K562 (cell line): ENCODE measurements at regions not wholly inside any gene's neighbourhood (a gene's known extent, or its start where the extent isn't known, plus 50 kb on each side); places are given as distances from the start of the nearest gene placed in this dataset.

Source experiments
- E2F3 ChIP-seq: fragments of 250-450 bp; sonication (Bioruptor Pico); IDR thresholded peaks from 2 replicates; pipeline ENCODE4 v1.4.0; 2020; ENCODE audit warnings: mild to moderate bottlenecking
- KLF1 ChIP-seq: fragments of 450-650 bp; IDR thresholded peaks from 2 replicates; pipeline ENCODE4 v1.6.1; 2016; ENCODE audit warnings: missing genetic modification characterization, missing compliant biosample characterization
- RCOR1 ChIP-seq, 2 experiments: IDR thresholded peaks; 2 replicates each; pipeline ENCODE4 v1.6.1; 2012; ENCODE audit warnings: low read depth in 2 of 2, low read length in 2 of 2, borderline replicate concordance in 1 of 2, improper control_type of control experiment in 1 of 2
- SMARCC2 ChIP-seq: fragments of 450-650 bp; IDR thresholded peaks from 2 replicates; pipeline ENCODE4 v1.6.1; 2017; ENCODE audit warnings: antibody characterized with exemption, moderate library complexity, mild to moderate bottlenecking, low read depth
- ZNF324 ChIP-seq: fragments of 250-450 bp; sonication (Bioruptor Pico); IDR thresholded peaks from 2 replicates; pipeline ENCODE4 v1.4.0; 2020; ENCODE audit warnings: mild to moderate bottlenecking
- TF ChIP-seq, protein P1 (sequence below): fragments of 200-800 bp; sonication (Bioruptor generic); IDR thresholded peaks from 2 replicates; pipeline ENCODE4 v1.6.1; 2017; ENCODE audit warnings: missing genetic modification characterization, missing compliant biosample characterization
- TF ChIP-seq, protein P2 (sequence below), 2 experiments: fragments of 450-650 bp; IDR thresholded peaks; 2 replicates each; pipeline ENCODE4 v1.6.1; 2016; ENCODE audit warnings: mild to moderate bottlenecking in 2 of 2, borderline replicate concordance in 1 of 2, low read depth in 1 of 2, moderate library complexity in 1 of 2
- TF ChIP-seq, protein P3 (sequence below): fragments of 450-650 bp; IDR thresholded peaks from 2 replicates; pipeline ENCODE4 v1.6.1; 2016
- TF ChIP-seq, protein P4 (sequence below), 2 experiments: fragments of 450-650 bp; conservative IDR thresholded peaks; 2 replicates each; pipeline ENCODE4 v1.6.1; 2017; ENCODE audit warnings: mild to moderate bottlenecking in 2 of 2, moderate library complexity in 2 of 2
- TF ChIP-seq, protein P5 (sequence below): sonication (generic); formaldehyde crosslinking; IDR thresholded peaks from 2 replicates; pipeline ENCODE4 v1.8.1; 2023; ENCODE audit warnings: mild to moderate bottlenecking, missing genetic modification reagents, moderate library complexity
- TF ChIP-seq, protein P6 (sequence below): fragments of 450-650 bp; IDR thresholded peaks from 2 replicates; pipeline ENCODE4 v1.6.1; 2016; ENCODE audit warnings: borderline replicate concordance

DNA sequence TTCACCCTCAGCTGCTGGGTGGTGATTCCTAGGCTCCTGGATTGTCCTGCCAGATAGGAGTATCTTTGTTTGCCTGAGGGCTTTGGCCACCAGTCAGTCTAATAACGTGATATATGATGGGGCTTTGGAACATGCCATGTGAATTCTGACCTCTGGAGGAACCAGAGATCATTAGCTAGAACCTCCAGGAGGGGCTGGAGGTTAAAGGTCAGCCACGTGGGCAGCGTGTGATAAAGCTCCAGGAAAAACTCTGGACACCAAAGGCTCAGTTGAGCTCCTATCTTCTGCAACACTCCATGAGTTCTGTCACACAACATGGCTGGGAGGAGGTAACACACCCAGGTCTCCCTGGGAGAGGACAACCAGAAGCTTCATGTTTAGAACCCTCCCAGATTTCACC, 251.1 kb downstream of the DAD1 start (continued):
- TF ChIP-seq, protein P1, sequence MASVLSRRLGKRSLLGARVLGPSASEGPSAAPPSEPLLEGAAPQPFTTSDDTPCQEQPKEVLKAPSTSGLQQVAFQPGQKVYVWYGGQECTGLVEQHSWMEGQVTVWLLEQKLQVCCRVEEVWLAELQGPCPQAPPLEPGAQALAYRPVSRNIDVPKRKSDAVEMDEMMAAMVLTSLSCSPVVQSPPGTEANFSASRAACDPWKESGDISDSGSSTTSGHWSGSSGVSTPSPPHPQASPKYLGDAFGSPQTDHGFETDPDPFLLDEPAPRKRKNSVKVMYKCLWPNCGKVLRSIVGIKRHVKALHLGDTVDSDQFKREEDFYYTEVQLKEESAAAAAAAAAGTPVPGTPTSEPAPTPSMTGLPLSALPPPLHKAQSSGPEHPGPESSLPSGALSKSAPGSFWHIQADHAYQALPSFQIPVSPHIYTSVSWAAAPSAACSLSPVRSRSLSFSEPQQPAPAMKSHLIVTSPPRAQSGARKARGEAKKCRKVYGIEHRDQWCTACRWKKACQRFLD (CRISPR knock-in tag), result 0 out of 2 replicates have a peak, but pooled peaks have one; percentile 55
- TF ChIP-seq, protein P2, sequence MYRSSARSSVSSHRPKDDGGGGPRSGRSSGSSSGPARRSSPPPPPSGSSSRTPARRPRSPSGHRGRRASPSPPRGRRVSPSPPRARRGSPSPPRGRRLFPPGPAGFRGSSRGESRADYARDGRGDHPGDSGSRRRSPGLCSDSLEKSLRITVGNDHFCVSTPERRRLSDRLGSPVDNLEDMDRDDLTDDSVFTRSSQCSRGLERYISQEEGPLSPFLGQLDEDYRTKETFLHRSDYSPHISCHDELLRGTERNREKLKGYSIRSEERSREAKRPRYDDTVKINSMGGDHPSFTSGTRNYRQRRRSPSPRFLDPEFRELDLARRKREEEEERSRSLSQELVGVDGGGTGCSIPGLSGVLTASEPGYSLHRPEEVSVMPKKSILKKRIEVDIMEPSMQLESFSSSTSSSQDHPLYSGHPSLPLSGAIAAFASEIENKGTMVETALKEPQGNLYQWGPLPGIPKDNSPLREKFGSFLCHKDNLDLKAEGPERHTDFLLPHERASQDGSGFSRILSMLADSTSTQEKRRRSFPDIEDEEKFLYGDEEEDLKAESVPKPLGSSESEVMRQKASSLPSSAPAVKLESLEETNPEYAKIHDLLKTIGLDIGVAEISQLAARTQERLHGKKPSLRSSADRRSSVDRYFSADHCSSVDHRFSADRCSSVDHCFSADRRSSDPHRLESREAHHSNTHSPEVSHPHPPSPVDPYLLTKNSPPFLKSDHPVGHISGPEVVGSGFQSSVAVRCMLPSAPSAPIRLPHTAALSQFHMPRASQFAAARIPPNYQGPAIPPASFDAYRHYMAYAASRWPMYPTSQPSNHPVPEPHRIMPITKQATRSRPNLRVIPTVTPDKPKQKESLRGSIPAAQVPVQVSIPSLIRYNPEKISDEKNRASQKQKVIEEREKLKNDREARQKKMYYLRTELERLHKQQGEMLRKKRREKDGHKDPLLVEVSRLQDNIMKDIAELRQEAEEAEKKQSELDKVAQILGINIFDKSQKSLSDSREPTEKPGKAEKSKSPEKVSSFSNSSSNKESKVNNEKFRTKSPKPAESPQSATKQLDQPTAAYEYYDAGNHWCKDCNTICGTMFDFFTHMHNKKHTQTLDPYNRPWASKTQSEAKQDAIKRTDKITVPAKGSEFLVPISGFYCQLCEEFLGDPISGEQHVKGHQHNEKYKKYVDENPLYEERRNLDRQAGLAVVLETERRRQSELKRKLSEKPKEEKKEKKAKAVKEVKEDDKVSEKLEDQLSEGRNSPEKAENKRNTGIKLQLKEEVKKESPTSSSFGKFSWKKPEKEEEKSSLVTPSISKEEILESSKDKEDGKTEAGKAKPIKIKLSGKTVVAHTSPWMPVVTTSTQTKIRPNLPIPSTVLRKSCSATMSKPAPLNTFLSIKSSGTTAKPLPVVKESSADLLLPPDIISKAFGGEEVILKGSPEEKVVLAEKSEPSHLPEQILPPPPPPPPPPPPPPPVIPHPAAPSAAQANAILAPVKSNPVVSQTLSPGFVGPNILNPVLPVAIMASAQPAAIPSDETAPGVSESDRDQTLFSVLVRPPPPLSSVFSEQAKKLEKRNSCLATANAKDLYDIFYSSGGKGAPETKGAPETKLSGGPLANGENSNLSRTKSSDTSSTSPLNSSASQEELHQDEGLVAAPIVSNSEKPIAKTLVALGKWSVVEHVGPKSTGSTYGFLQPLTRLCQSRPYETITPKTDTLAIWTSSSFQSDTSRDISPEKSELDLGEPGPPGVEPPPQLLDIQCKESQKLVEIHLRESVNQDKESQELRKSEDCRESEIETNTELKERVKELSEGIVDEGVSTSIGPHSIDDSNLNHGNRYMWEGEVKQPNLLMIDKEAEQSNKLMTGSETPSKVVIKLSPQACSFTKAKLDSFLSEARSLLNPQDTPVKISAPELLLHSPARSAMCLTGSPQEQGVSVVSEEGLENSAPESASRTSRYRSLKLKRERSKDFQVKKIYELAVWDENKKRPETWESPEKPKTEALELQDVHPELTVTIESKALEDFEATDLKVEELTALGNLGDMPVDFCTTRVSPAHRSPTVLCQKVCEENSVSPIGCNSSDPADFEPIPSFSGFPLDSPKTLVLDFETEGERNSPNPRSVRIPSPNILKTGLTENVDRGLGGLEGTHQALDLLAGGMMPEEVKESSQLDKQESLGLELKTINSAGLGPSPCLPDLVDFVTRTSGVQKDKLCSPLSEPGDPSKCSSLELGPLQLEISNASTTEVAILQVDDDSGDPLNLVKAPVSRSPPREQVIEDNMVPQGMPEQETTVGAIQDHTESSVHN (IDR thresholded peaks at IDR 0.05; ENCODE audit: borderline replicate concordance in 1 of 2, low read depth in 1 of 2), result no peak
- TF ChIP-seq, protein P3, sequence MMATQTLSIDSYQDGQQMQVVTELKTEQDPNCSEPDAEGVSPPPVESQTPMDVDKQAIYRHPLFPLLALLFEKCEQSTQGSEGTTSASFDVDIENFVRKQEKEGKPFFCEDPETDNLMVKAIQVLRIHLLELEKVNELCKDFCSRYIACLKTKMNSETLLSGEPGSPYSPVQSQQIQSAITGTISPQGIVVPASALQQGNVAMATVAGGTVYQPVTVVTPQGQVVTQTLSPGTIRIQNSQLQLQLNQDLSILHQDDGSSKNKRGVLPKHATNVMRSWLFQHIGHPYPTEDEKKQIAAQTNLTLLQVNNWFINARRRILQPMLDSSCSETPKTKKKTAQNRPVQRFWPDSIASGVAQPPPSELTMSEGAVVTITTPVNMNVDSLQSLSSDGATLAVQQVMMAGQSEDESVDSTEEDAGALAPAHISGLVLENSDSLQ, result peak; percentile 32; the same call in 1 of the 2 replicates
- no peak for TF ChIP-seq KLF1 (tag)
- TF ChIP-seq, protein P4, sequence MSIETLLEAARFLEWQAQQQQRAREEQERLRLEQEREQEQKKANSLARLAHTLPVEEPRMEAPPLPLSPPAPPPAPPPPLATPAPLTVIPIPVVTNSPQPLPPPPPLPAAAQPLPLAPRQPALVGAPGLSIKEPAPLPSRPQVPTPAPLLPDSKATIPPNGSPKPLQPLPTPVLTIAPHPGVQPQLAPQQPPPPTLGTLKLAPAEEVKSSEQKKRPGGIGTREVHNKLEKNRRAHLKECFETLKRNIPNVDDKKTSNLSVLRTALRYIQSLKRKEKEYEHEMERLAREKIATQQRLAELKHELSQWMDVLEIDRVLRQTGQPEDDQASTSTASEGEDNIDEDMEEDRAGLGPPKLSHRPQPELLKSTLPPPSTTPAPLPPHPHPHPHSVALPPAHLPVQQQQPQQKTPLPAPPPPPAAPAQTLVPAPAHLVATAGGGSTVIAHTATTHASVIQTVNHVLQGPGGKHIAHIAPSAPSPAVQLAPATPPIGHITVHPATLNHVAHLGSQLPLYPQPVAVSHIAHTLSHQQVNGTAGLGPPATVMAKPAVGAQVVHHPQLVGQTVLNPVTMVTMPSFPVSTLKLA (conservative IDR thresholded peaks at IDR 0.05), result peak; percentile 49 to 70; a peak in 3 of 4 replicates
- TF ChIP-seq, protein P5, sequence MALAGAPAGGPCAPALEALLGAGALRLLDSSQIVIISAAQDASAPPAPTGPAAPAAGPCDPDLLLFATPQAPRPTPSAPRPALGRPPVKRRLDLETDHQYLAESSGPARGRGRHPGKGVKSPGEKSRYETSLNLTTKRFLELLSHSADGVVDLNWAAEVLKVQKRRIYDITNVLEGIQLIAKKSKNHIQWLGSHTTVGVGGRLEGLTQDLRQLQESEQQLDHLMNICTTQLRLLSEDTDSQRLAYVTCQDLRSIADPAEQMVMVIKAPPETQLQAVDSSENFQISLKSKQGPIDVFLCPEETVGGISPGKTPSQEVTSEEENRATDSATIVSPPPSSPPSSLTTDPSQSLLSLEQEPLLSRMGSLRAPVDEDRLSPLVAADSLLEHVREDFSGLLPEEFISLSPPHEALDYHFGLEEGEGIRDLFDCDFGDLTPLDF (CRISPR knock-in tag), result no peak
- no peak for TF ChIP-seq ZNF324 (CRISPR knock-in tag)
- TF ChIP-seq, protein P6, sequence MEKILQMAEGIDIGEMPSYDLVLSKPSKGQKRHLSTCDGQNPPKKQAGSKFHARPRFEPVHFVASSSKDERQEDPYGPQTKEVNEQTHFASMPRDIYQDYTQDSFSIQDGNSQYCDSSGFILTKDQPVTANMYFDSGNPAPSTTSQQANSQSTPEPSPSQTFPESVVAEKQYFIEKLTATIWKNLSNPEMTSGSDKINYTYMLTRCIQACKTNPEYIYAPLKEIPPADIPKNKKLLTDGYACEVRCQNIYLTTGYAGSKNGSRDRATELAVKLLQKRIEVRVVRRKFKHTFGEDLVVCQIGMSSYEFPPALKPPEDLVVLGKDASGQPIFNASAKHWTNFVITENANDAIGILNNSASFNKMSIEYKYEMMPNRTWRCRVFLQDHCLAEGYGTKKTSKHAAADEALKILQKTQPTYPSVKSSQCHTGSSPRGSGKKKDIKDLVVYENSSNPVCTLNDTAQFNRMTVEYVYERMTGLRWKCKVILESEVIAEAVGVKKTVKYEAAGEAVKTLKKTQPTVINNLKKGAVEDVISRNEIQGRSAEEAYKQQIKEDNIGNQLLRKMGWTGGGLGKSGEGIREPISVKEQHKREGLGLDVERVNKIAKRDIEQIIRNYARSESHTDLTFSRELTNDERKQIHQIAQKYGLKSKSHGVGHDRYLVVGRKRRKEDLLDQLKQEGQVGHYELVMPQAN, result no peak
- TF ChIP-seq RCOR1 (IDR thresholded peaks at IDR 0.05; ENCODE audit: borderline replicate concordance in 1 of 2, low read depth in 2 of 2, low read length in 2 of 2), result 0 out of 4 replicates have a peak, but pooled peaks of 1 of the 2 experiments have one; percentile 32
- no peak for TF ChIP-seq SMARCC2
- TF ChIP-seq E2F3 (CRISPR knock-in tag), result no peak
